ENCODE measurements at regions not wholly inside any gene's neighbourhood (a gene's known extent, or its start where the extent isn't known, plus 50 kb on each side); places are given as distances from the start of the nearest gene placed in this dataset.

DNA sequence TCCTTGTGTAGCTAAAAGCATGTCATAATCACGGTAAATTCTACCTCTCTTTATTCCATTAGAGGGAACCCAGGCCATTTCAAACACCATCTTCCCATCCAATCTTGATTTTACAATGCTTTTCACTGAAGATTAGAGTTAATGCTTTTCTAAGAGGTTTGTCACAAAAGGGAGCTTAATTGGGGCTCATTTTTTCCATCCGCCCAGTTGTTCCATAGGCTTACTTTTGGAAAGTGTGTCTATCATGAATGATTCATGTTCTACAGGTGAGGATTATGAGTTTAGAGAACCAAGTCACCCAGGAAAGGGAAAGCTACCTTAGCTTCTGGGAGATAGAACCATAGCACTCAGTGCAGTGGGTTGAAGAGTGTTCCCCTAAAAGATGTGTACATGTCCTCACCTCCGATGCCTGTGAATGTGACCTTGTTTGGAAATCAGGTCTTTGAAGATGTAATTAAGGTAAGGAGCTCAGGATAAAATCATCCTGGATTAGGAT is 286.9 kb upstream of the RUNX1 start:
- Mint-ChIP-seq H3K27me3 (ENCODE audit: unreplicated experiment) (no peaks in the 10 kb centered on the region), H3K36me3 (ENCODE audit: unreplicated experiment) (peaks cover 5% of the 10 kb centered on the region), H3K4me1 (ENCODE audit: low read depth, unreplicated experiment) (no peaks in the 10 kb centered on the region), H3K4me3 (ENCODE audit: unreplicated experiment) (no peak overlapping the region), H3K27ac (ENCODE audit: unreplicated experiment) (no peak overlapping the region), H3K9me3 (ENCODE audit: unreplicated experiment) (no peaks in the 10 kb centered on the region)
- TF ChIP-seq, protein P1, sequence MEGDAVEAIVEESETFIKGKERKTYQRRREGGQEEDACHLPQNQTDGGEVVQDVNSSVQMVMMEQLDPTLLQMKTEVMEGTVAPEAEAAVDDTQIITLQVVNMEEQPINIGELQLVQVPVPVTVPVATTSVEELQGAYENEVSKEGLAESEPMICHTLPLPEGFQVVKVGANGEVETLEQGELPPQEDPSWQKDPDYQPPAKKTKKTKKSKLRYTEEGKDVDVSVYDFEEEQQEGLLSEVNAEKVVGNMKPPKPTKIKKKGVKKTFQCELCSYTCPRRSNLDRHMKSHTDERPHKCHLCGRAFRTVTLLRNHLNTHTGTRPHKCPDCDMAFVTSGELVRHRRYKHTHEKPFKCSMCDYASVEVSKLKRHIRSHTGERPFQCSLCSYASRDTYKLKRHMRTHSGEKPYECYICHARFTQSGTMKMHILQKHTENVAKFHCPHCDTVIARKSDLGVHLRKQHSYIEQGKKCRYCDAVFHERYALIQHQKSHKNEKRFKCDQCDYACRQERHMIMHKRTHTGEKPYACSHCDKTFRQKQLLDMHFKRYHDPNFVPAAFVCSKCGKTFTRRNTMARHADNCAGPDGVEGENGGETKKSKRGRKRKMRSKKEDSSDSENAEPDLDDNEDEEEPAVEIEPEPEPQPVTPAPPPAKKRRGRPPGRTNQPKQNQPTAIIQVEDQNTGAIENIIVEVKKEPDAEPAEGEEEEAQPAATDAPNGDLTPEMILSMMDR (IDR thresholded peaks at IDR 0.05; ENCODE audit: partially characterized antibody, unreplicated experiment) = no peak
- DNase-seq = no peak

DNA sequence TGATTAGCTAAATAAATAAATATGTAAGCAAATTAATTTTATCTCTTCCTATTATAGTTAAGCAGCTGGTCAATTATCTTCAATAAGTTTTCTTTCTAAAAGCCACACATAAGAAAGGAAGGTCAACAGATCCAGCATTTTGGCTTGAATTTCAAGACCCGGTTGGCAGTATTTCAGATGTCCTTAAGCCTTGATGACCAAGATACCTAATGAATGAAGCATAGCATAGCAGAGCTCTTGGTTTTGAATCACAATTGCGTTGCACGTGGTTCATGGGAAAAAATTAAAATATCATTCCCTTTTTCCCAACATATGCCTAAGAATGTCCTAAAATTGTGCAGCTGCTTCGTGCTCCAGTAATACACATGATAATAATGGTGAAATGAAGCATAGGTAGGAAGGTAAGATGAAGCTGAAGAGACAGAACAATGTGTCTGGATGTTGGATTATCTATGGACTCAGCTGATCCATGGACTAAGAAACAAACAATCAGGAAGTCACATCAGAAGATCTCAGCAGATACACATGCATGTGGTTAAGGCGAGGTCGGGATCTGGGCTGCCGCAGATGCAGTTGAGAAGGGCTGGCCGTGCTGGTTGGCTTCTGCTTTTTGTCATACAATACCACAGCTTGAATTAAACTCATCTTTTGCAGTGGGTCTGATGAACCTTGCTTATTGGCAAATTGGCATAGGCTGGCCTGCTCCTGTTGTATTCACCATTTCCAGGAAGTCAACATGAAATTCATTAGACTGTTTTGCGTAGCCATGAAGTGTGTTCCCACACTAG is 284.9 kb upstream of the RUNX1 start:
- TF ChIP-seq, protein P1 (IDR thresholded peaks at IDR 0.05; ENCODE audit: partially characterized antibody, unreplicated experiment) = no peak
- Mint-ChIP-seq H3K4me1 (ENCODE audit: low read depth, unreplicated experiment) (no peaks in the 10 kb centered on the region), H3K36me3 (ENCODE audit: unreplicated experiment) (peaks cover 5% of the 10 kb centered on the region), H3K4me3 (ENCODE audit: unreplicated experiment) (no peak overlapping the region), H3K9me3 (ENCODE audit: unreplicated experiment) (no peaks in the 10 kb centered on the region), H3K27ac (ENCODE audit: unreplicated experiment) (no peak overlapping the region), H3K27me3 (ENCODE audit: unreplicated experiment) (no peaks in the 10 kb centered on the region)
- no peak for DNase-seq

DNA sequence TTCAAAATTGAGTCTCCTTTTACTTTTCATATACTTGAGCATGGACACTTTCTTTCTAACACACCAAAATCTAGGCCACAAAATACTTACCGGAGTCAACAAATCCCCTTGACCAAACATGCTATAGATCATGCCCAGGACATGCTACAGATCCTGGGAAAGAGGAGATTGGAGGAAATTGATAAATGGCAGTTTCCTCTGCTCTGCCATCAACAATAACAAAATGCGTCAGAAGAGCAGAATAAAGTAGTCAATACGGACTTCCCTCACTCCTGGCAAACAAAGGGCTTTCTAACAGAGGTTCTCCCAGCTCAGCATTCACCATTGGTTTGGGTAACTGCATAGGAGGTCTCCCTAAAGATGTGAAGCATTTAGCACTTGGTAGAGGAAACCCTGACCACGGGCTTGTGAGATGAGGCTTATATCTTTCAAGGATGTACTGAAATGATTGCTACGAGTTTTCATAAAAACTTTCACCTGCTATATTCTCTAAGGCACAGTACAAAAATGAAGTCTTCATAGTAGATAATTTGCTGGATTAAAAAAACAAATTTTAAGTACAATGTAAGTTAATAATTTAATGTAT is 283.8 kb upstream of the RUNX1 start:
- DNase-seq = no peak
- TF ChIP-seq, protein P1 (IDR thresholded peaks at IDR 0.05; ENCODE audit: partially characterized antibody, unreplicated experiment) = no peak
- H3K9me3 Mint-ChIP-seq (ENCODE audit: unreplicated experiment) = no peaks in the 10 kb centered on the region
- peaks cover 2% of the 10 kb centered on the region for H3K36me3 Mint-ChIP-seq (ENCODE audit: unreplicated experiment)
- no peak overlapping the region for H3K4me3 Mint-ChIP-seq (ENCODE audit: unreplicated experiment)
- H3K27me3 Mint-ChIP-seq (ENCODE audit: unreplicated experiment) = no peaks in the 10 kb centered on the region
- H3K4me1 Mint-ChIP-seq (ENCODE audit: low read depth, unreplicated experiment) = no peaks in the 10 kb centered on the region
- no peak overlapping the region for H3K27ac Mint-ChIP-seq (ENCODE audit: unreplicated experiment)

DNA sequence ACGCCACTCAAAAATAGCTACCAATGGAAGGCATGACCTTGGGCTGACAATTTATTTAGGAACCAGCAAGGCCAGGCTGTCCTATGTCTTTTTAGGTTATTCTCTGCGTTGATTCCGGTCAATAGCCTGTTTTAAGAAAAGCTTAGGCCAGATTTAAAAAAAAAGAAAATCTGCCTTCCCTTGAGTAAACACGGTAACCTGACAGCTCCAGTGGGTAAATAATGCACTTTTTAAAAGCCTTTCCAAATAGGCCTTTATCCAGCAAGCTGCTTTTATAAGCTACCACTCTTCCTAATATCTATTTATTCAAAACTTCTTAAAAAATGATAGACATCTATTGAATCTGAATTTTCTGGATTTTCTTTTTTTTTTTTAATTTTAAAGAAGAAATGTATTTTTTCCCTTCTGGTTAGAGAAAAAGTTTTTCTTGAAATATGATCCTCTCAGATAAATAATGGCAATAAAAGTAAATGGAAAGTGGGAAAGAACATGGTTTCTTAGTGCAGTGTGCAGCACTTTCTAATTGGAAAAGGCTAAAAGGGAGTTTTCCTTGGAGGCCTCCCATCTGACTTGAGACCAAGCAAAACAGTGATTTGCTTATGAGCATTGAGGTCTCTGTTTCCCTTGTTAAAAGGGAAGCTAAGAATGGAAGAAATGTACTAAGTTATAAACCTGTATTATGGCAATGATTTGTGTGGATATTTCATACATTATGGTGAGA is 281.0 kb upstream of the RUNX1 start:
- Mint-ChIP-seq H3K4me1 (ENCODE audit: low read depth, unreplicated experiment) (no peaks in the 10 kb centered on the region), H3K9me3 (ENCODE audit: unreplicated experiment) (no peaks in the 10 kb centered on the region), H3K27ac (ENCODE audit: unreplicated experiment) (no peak overlapping the region), H3K27me3 (ENCODE audit: unreplicated experiment) (no peaks in the 10 kb centered on the region), H3K36me3 (ENCODE audit: unreplicated experiment) (no peaks in the 10 kb centered on the region), H3K4me3 (ENCODE audit: unreplicated experiment) (no peak overlapping the region)
- DNase-seq = no peak
- TF ChIP-seq, protein P1 (IDR thresholded peaks at IDR 0.05; ENCODE audit: partially characterized antibody, unreplicated experiment) = no peak
